ENCODE measurements at regions not wholly inside any gene's neighbourhood (a gene's known extent, or its start where the extent isn't known, plus 50 kb on each side); places are given as distances from the start of the nearest gene placed in this dataset.

- DNase-seq (ENCODE audit: low read depth in 1 of 2, low spot score in 1 of 2), result no peak
These were observed 71.8 kb downstream of the RTL9 start for GRCh38 chrX:110430293-110431076.

- DNase-seq (ENCODE audit: low read depth in 1 of 2, low spot score in 1 of 2), result no peak
These were observed 73.7 kb downstream of the RTL9 start for GRCh38 chrX:110432091-110432905.

GRCh38 chrX:110432906-110433215 is 74.2 kb downstream of the RTL9 start:
- no peak for DNase-seq (ENCODE audit: low read depth in 1 of 2, low spot score in 1 of 2)

- DNase-seq (ENCODE audit: low read depth in 1 of 2, low spot score in 1 of 2), result no peak
These were observed 76.5 kb downstream of the RTL9 start for GRCh38 chrX:110435196-110435595.

GRCh38 chrX:110436523-110436922 is 77.9 kb downstream of the RTL9 start:
- no peak for DNase-seq (ENCODE audit: low read depth in 1 of 2, low spot score in 1 of 2)

GRCh38 chrX:110437686-110438085 is 79.0 kb downstream of the RTL9 start:
- DNase-seq (ENCODE audit: low read depth in 1 of 2, low spot score in 1 of 2), result no peak

- DNase-seq (ENCODE audit: low read depth in 1 of 2, low spot score in 1 of 2), result no peak
These were observed 81.6 kb downstream of the RTL9 start for GRCh38 chrX:110440016-110440805.

- no peak for DNase-seq (ENCODE audit: low read depth in 1 of 2, low spot score in 1 of 2)
These were observed 84.0 kb downstream of the RTL9 start for GRCh38 chrX:110442635-110443034.

- no peak for DNase-seq (ENCODE audit: low read depth in 1 of 2, low spot score in 1 of 2)
These were observed 86.3 kb downstream of the RTL9 start for GRCh38 chrX:110444996-110445395.

GRCh38 chrX:110448459-110448858 is 89.8 kb downstream of the RTL9 start:
- DNase-seq (ENCODE audit: low read depth in 1 of 2, low spot score in 1 of 2), result no peak

GRCh38 chrX:110449312-110449711 is 90.7 kb downstream of the RTL9 start:
- no peak for DNase-seq (ENCODE audit: low read depth in 1 of 2, low spot score in 1 of 2)

- peak; percentile 2 to 33 for DNase-seq (ENCODE audit: low read depth in 1 of 2, low spot score in 1 of 2)
These were observed 91.4 kb downstream of the RTL9 start for GRCh38 chrX:110450050-110450449.

- DNase-seq (ENCODE audit: low read depth in 1 of 2, low spot score in 1 of 2), result no peak
These were observed 95.7 kb downstream of the RTL9 start for GRCh38 chrX:110454336-110454735.

- DNase-seq (ENCODE audit: low read depth in 1 of 2, low spot score in 1 of 2), result no peak
These were observed 104.3 kb downstream of the RTL9 start for GRCh38 chrX:110462957-110463356.

GRCh38 chrX:110466790-110467189 is 108.1 kb downstream of the RTL9 start:
- DNase-seq (ENCODE audit: low read depth in 1 of 2, low spot score in 1 of 2), result no peak

GRCh38 chrX:110472265-110472664 is 113.6 kb downstream of the RTL9 start:
- DNase-seq (ENCODE audit: low read depth in 1 of 2, low spot score in 1 of 2), result no peak

GRCh38 chrX:110477593-110478228 is 119.1 kb downstream of the RTL9 start:
- DNase-seq (ENCODE audit: low read depth in 1 of 2, low spot score in 1 of 2), result no peak

- no peak for DNase-seq (ENCODE audit: low read depth in 1 of 2, low spot score in 1 of 2)
These were observed 133.4 kb downstream of the RTL9 start for GRCh38 chrX:110491846-110492620.

- no peak for DNase-seq (ENCODE audit: low read depth in 1 of 2, low spot score in 1 of 2)
These were observed 146.3 kb downstream of the RTL9 start for GRCh38 chrX:110504947-110505346.

GRCh38 chrX:110509755-110510532 is 151.3 kb downstream of the RTL9 start:
- DNase-seq (ENCODE audit: low read depth in 1 of 2, low spot score in 1 of 2), result no peak

Data from activated CD4-positive, alpha-beta T cell treated with anti-CD3 and anti-CD28 coated beads, Interleukin-2, amount 50 U/mL, for 24 hours (primary cell).